Osteoblast (primary cell): ENCODE measurements at regions not wholly inside any gene's neighbourhood (a gene's known extent, or its start where the extent isn't known, plus 50 kb on each side); places are given as distances from the start of the nearest gene placed in this dataset.

Source experiments
- DNase-seq: peaks from one replicate; pipeline ENCODE4 v3.0.0; 2011; ENCODE audit warnings: low spot score, mixed read lengths; ENCODE audit not compliant: insufficient read length; ENCODE audit errors: missing footprints
- H2AFZ ChIP-seq: 2 replicates; pipeline ENCODE4 v1.6.0; 2011; ENCODE audit warnings: mild to moderate bottlenecking, low read length
- H3K27ac ChIP-seq: 2 replicates; pipeline ENCODE4 v1.5.1; 2011; ENCODE audit warnings: mild to moderate bottlenecking, low read depth, low read length, moderate library complexity
- H3K27me3 ChIP-seq: 2 replicates; pipeline ENCODE4 v1.6.0; 2012; ENCODE audit warnings: mild to moderate bottlenecking, control low read depth, inconsistent platforms, low read length, moderate library complexity; ENCODE audit not compliant: insufficient read depth
- H3K36me3 ChIP-seq: 2 replicates; pipeline ENCODE4 v1.5.1; 2011; ENCODE audit warnings: mild to moderate bottlenecking, low read length, control low read depth, moderate library complexity; ENCODE audit not compliant: insufficient read depth
- H3K4me1 ChIP-seq: 2 replicates; pipeline ENCODE4 v1.5.1; 2011; ENCODE audit warnings: mild to moderate bottlenecking, low read length, control low read depth, moderate library complexity; ENCODE audit not compliant: insufficient read depth
- H3K4me2 ChIP-seq: 2 replicates; pipeline ENCODE4 v1.6.0; 2011; ENCODE audit warnings: mild to moderate bottlenecking, low read length; ENCODE audit not compliant: insufficient read depth
- H3K4me3 ChIP-seq: fragments of 200-600 bp; sonication (generic); 3 replicates; pipeline ENCODE4 v1.5.1; 2012; ENCODE audit warnings: mild to moderate bottlenecking, low read length, inconsistent platforms; ENCODE audit not compliant: insufficient read depth
- H3K79me2 ChIP-seq: 2 replicates; pipeline ENCODE4 v1.6.0; 2012; ENCODE audit warnings: mild to moderate bottlenecking, low read length, control low read depth, inconsistent platforms; ENCODE audit not compliant: insufficient read depth
- H3K9me3 ChIP-seq: 2 replicates; pipeline ENCODE4 v1.5.1; 2011; ENCODE audit warnings: low read depth, low read length, control low read depth
- H4K20me1 ChIP-seq: 2 replicates; pipeline ENCODE4 v1.6.0; 2012; ENCODE audit warnings: mild to moderate bottlenecking, low read length, control low read depth; ENCODE audit not compliant: insufficient read depth
- TF ChIP-seq, protein P1 (sequence below): IDR thresholded peaks from 2 replicates; pipeline ENCODE4 v1.5.1; 2011; ENCODE audit warnings: mild to moderate bottlenecking, low read depth, low read length, moderate library complexity; ENCODE audit errors: extremely low read depth

GRCh38 chrX:128439159-128439558 lies 387.0 kb upstream of the ACTRT1 start:
- H3K79me2 ChIP-seq, result no peaks in the 10 kb centered on the region
- H3K4me1 ChIP-seq, result no peaks in the 10 kb centered on the region
- no peaks in the 10 kb centered on the region for H3K27me3 ChIP-seq
- TF ChIP-seq, protein P1, sequence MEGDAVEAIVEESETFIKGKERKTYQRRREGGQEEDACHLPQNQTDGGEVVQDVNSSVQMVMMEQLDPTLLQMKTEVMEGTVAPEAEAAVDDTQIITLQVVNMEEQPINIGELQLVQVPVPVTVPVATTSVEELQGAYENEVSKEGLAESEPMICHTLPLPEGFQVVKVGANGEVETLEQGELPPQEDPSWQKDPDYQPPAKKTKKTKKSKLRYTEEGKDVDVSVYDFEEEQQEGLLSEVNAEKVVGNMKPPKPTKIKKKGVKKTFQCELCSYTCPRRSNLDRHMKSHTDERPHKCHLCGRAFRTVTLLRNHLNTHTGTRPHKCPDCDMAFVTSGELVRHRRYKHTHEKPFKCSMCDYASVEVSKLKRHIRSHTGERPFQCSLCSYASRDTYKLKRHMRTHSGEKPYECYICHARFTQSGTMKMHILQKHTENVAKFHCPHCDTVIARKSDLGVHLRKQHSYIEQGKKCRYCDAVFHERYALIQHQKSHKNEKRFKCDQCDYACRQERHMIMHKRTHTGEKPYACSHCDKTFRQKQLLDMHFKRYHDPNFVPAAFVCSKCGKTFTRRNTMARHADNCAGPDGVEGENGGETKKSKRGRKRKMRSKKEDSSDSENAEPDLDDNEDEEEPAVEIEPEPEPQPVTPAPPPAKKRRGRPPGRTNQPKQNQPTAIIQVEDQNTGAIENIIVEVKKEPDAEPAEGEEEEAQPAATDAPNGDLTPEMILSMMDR, result no peak
- no peak overlapping the region for H2AFZ ChIP-seq
- H3K27ac ChIP-seq, result no peak overlapping the region
- no peak overlapping the region for H3K4me2 ChIP-seq
- no peak overlapping the region for H3K4me3 ChIP-seq
- no peaks in the 10 kb centered on the region for H4K20me1 ChIP-seq
- no peaks in the 10 kb centered on the region for H3K9me3 ChIP-seq
- DNase-seq, result no peak
- H3K36me3 ChIP-seq, result no peaks in the 10 kb centered on the region

DNA sequence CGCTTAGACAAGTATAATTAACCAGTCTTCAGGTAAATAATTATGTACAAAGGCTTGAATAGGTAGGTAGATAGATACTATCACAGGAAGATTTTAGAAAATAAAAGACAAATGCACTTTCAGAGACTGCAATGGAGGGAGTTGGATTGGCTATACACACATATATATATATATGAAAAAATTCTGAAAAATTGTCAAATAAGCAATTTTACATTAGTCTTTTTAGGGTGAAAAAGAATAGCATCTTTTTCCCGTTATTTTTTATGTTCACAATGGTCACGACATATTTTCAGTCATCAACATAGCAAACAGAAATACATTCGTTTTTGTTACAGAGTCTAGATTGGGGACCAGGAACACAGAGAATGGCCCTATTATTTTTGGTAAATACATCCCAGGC lies 385.9 kb upstream of the ACTRT1 start:
- Histone ChIP-seq H3K27me3 (no peaks in the 10 kb centered on the region), H3K27ac (no peak overlapping the region), H4K20me1 (no peaks in the 10 kb centered on the region), H3K36me3 (no peaks in the 10 kb centered on the region), H3K4me3 (no peak overlapping the region), H3K9me3 (no peaks in the 10 kb centered on the region), H3K79me2 (no peaks in the 10 kb centered on the region), H3K4me2 (no peak overlapping the region), H2AFZ (no peak overlapping the region), H3K4me1 (no peaks in the 10 kb centered on the region)
- no peak for DNase-seq
- TF ChIP-seq, protein P1, result no peak

DNA sequence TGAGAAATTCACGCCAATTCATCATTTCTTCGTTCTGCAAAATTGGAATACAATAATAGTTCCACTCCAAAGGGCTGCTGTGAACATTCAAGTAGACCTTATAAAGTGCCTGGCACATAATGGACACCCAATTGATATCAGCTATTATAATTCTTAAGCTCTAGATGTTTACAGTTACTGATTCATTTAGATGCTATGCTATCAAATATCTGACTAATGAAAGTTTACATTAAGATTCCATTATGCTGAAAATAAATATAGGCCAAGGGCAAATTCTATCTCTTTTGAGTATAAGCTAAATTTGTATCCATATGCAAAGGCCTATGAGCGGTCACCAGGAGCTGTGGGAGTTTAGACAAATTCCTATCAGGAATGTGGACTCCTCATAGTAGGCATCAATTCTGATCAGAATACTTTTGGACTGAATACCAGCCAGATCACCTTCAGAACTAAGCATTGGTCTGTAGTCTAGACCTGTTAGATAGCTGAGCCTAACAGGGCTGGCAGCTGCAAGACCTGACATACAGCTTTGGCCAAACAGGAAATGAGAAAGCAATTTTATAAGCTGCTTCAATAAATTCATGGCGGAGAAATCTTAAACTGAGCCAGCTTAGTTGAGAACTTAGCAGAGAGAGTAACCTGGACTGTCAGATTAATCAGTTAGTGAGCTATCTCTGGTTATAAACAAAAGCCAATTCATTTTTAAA lies 384.3 kb upstream of the ACTRT1 start:
- H3K4me1 ChIP-seq, result no peaks in the 10 kb centered on the region
- H3K27me3 ChIP-seq, result no peaks in the 10 kb centered on the region
- no peaks in the 10 kb centered on the region for H4K20me1 ChIP-seq
- TF ChIP-seq, protein P1, result no peak
- H3K79me2 ChIP-seq, result no peaks in the 10 kb centered on the region
- no peaks in the 10 kb centered on the region for H3K36me3 ChIP-seq
- no peak for DNase-seq
- H3K27ac ChIP-seq, result no peak overlapping the region
- no peak overlapping the region for H3K4me2 ChIP-seq
- no peak overlapping the region for H3K4me3 ChIP-seq
- H2AFZ ChIP-seq, result no peak overlapping the region
- no peaks in the 10 kb centered on the region for H3K9me3 ChIP-seq

GRCh38 chrX:128425546-128425945 lies 373.3 kb upstream of the ACTRT1 start:
- Histone ChIP-seq H3K27ac (no peak overlapping the region), H3K4me1 (no peaks in the 10 kb centered on the region), H2AFZ (no peak overlapping the region), H3K4me2 (no peak overlapping the region), H3K36me3 (no peaks in the 10 kb centered on the region), H4K20me1 (no peaks in the 10 kb centered on the region), H3K79me2 (no peaks in the 10 kb centered on the region), H3K9me3 (no peaks in the 10 kb centered on the region), H3K4me3 (no peak overlapping the region), H3K27me3 (no peaks in the 10 kb centered on the region)
- DNase-seq, result no peak
- TF ChIP-seq, protein P1, result no peak
